ENCODE measurements at regions not wholly inside any gene's neighbourhood (a gene's known extent, or its start where the extent isn't known, plus 50 kb on each side); places are given as distances from the start of the nearest gene placed in this dataset.

- Histone ChIP-seq H3K27me3 (replicated peaks; ENCODE audit: control insufficient read depth, insufficient read depth, low read length) (no peaks in the 10 kb centered on the region), H3K9ac (ENCODE audit: low read length) (no peak overlapping the region), H3K9me3 (ENCODE audit: control insufficient read depth, low read length) (peaks cover 3% of the 10 kb centered on the region), H3K4me3 (ENCODE audit: low read length) (no peak overlapping the region), H3K36me3 (ENCODE audit: control insufficient read depth, insufficient read depth, low read length, severe bottlenecking) (no peaks in the 10 kb centered on the region), H3K4me1 (ENCODE audit: control insufficient read depth, insufficient read depth, low read length) (no peaks in the 10 kb centered on the region)
- no peak for DNase-seq (ENCODE audit: low read depth)
These were observed 435.6 kb downstream of the GPM6A start for GRCh38 chr4:175376287-175376977.

GRCh38 chr4:175377203-175377602 lies 434.9 kb downstream of the GPM6A start:
- no peak overlapping the region for H3K9ac ChIP-seq (ENCODE audit: low read length)
- H3K27me3 ChIP-seq (replicated peaks; ENCODE audit: control insufficient read depth, insufficient read depth, low read length), result no peaks in the 10 kb centered on the region
- no peak overlapping the region for H3K4me3 ChIP-seq (ENCODE audit: low read length)
- peaks cover 3% of the 10 kb centered on the region for H3K9me3 ChIP-seq (ENCODE audit: control insufficient read depth, low read length)
- no peaks in the 10 kb centered on the region for H3K4me1 ChIP-seq (ENCODE audit: control insufficient read depth, insufficient read depth, low read length)
- no peaks in the 10 kb centered on the region for H3K36me3 ChIP-seq (ENCODE audit: control insufficient read depth, insufficient read depth, low read length, severe bottlenecking)
- no peak for DNase-seq (ENCODE audit: low read depth)

- Histone ChIP-seq H3K4me1 (ENCODE audit: control insufficient read depth, insufficient read depth, low read length) (no peaks in the 10 kb centered on the region), H3K27me3 (replicated peaks; ENCODE audit: control insufficient read depth, insufficient read depth, low read length) (no peaks in the 10 kb centered on the region), H3K9me3 (ENCODE audit: control insufficient read depth, low read length) (peaks cover 3% of the 10 kb centered on the region), H3K9ac (ENCODE audit: low read length) (no peak overlapping the region), H3K4me3 (ENCODE audit: low read length) (no peak overlapping the region), H3K36me3 (ENCODE audit: control insufficient read depth, insufficient read depth, low read length, severe bottlenecking) (no peaks in the 10 kb centered on the region)
- DNase-seq (ENCODE audit: low read depth), result no peak
These were observed 433.7 kb downstream of the GPM6A start for GRCh38 chr4:175378372-175378771.

- Histone ChIP-seq H3K9me3 (ENCODE audit: control insufficient read depth, low read length) (peaks cover 3% of the 10 kb centered on the region), H3K27me3 (replicated peaks; ENCODE audit: control insufficient read depth, insufficient read depth, low read length) (no peaks in the 10 kb centered on the region), H3K9ac (ENCODE audit: low read length) (no peak overlapping the region), H3K36me3 (ENCODE audit: control insufficient read depth, insufficient read depth, low read length, severe bottlenecking) (no peaks in the 10 kb centered on the region), H3K4me3 (ENCODE audit: low read length) (no peak overlapping the region), H3K4me1 (ENCODE audit: control insufficient read depth, insufficient read depth, low read length) (no peaks in the 10 kb centered on the region)
- DNase-seq (ENCODE audit: low read depth), result no peak
These were observed 431.2 kb downstream of the GPM6A start for GRCh38 chr4:175380841-175381240.

- peak; percentile 40 for DNase-seq (ENCODE audit: low read depth)
- no peak overlapping the region for H3K9ac ChIP-seq (ENCODE audit: low read length)
- no peak overlapping the region for H3K4me3 ChIP-seq (ENCODE audit: low read length)
- no peaks in the 10 kb centered on the region for H3K4me1 ChIP-seq (ENCODE audit: control insufficient read depth, insufficient read depth, low read length)
- H3K27me3 ChIP-seq (replicated peaks; ENCODE audit: control insufficient read depth, insufficient read depth, low read length), result no peaks in the 10 kb centered on the region
- no peaks in the 10 kb centered on the region for H3K36me3 ChIP-seq (ENCODE audit: control insufficient read depth, insufficient read depth, low read length, severe bottlenecking)
- H3K9me3 ChIP-seq (ENCODE audit: control insufficient read depth, low read length), result no peaks in the 10 kb centered on the region
These were observed 426.3 kb downstream of the GPM6A start for GRCh38 chr4:175385797-175386196.

GRCh38 chr4:175386776-175387507 lies 425.1 kb downstream of the GPM6A start:
- no peak for DNase-seq (ENCODE audit: low read depth)
- Histone ChIP-seq H3K9me3 (ENCODE audit: control insufficient read depth, low read length) (no peaks in the 10 kb centered on the region), H3K4me1 (ENCODE audit: control insufficient read depth, insufficient read depth, low read length) (no peaks in the 10 kb centered on the region), H3K27me3 (replicated peaks; ENCODE audit: control insufficient read depth, insufficient read depth, low read length) (no peaks in the 10 kb centered on the region), H3K36me3 (ENCODE audit: control insufficient read depth, insufficient read depth, low read length, severe bottlenecking) (no peaks in the 10 kb centered on the region), H3K4me3 (ENCODE audit: low read length) (no peak overlapping the region), H3K9ac (ENCODE audit: low read length) (no peak overlapping the region)

GRCh38 chr4:175394208-175394607 lies 417.9 kb downstream of the GPM6A start:
- no peak overlapping the region for H3K9ac ChIP-seq (ENCODE audit: low read length)
- DNase-seq (ENCODE audit: low read depth), result no peak
- H3K4me3 ChIP-seq (ENCODE audit: low read length), result no peak overlapping the region
- no peaks in the 10 kb centered on the region for H3K36me3 ChIP-seq (ENCODE audit: control insufficient read depth, insufficient read depth, low read length, severe bottlenecking)
- H3K27me3 ChIP-seq (replicated peaks; ENCODE audit: control insufficient read depth, insufficient read depth, low read length), result no peaks in the 10 kb centered on the region
- H3K9me3 ChIP-seq (ENCODE audit: control insufficient read depth, low read length), result peaks cover 5% of the 10 kb centered on the region
- H3K4me1 ChIP-seq (ENCODE audit: control insufficient read depth, insufficient read depth, low read length), result no peaks in the 10 kb centered on the region

- no peak overlapping the region for H3K4me3 ChIP-seq (ENCODE audit: low read length)
- H3K4me1 ChIP-seq (ENCODE audit: control insufficient read depth, insufficient read depth, low read length), result no peaks in the 10 kb centered on the region
- H3K27me3 ChIP-seq (replicated peaks; ENCODE audit: control insufficient read depth, insufficient read depth, low read length), result no peaks in the 10 kb centered on the region
- no peaks in the 10 kb centered on the region for H3K9me3 ChIP-seq (ENCODE audit: control insufficient read depth, low read length)
- H3K36me3 ChIP-seq (ENCODE audit: control insufficient read depth, insufficient read depth, low read length, severe bottlenecking), result no peaks in the 10 kb centered on the region
- DNase-seq (ENCODE audit: low read depth), result no peak
- no peak overlapping the region for H3K9ac ChIP-seq (ENCODE audit: low read length)
These were observed 406.1 kb downstream of the GPM6A start for GRCh38 chr4:175405961-175406360.

GRCh38 chr4:175407926-175408325 lies 404.1 kb downstream of the GPM6A start:
- Histone ChIP-seq H3K4me3 (ENCODE audit: low read length) (no peak overlapping the region), H3K9ac (ENCODE audit: low read length) (no peak overlapping the region), H3K4me1 (ENCODE audit: control insufficient read depth, insufficient read depth, low read length) (peaks cover 11% of the 10 kb centered on the region), H3K9me3 (ENCODE audit: control insufficient read depth, low read length) (no peaks in the 10 kb centered on the region), H3K36me3 (ENCODE audit: control insufficient read depth, insufficient read depth, low read length, severe bottlenecking) (no peaks in the 10 kb centered on the region), H3K27me3 (replicated peaks; ENCODE audit: control insufficient read depth, insufficient read depth, low read length) (no peaks in the 10 kb centered on the region)
- DNase-seq (ENCODE audit: low read depth), result no peak

- peaks cover 11% of the 10 kb centered on the region for H3K4me1 ChIP-seq (ENCODE audit: control insufficient read depth, insufficient read depth, low read length)
- no peak overlapping the region for H3K4me3 ChIP-seq (ENCODE audit: low read length)
- peaks cover 20% of the 10 kb centered on the region for H3K9me3 ChIP-seq (ENCODE audit: control insufficient read depth, low read length)
- H3K9ac ChIP-seq (ENCODE audit: low read length), result no peak overlapping the region
- peak; percentile 60 for DNase-seq (ENCODE audit: low read depth)
- H3K27me3 ChIP-seq (replicated peaks; ENCODE audit: control insufficient read depth, insufficient read depth, low read length), result no peaks in the 10 kb centered on the region
- no peaks in the 10 kb centered on the region for H3K36me3 ChIP-seq (ENCODE audit: control insufficient read depth, insufficient read depth, low read length, severe bottlenecking)
These were observed 400.8 kb downstream of the GPM6A start for GRCh38 chr4:175411251-175411650.

GRCh38 chr4:175412161-175412560 lies 399.9 kb downstream of the GPM6A start:
- no peak overlapping the region for H3K4me3 ChIP-seq (ENCODE audit: low read length)
- no peak for DNase-seq (ENCODE audit: low read depth)
- H3K27me3 ChIP-seq (replicated peaks; ENCODE audit: control insufficient read depth, insufficient read depth, low read length), result no peaks in the 10 kb centered on the region
- no peaks in the 10 kb centered on the region for H3K36me3 ChIP-seq (ENCODE audit: control insufficient read depth, insufficient read depth, low read length, severe bottlenecking)
- H3K9ac ChIP-seq (ENCODE audit: low read length), result no peak overlapping the region
- H3K9me3 ChIP-seq (ENCODE audit: control insufficient read depth, low read length), result peaks cover 28% of the 10 kb centered on the region
- H3K4me1 ChIP-seq (ENCODE audit: control insufficient read depth, insufficient read depth, low read length), result peaks cover 11% of the 10 kb centered on the region
